ENCODE measurements at regions not wholly inside any gene's neighbourhood (a gene's known extent, or its start where the extent isn't known, plus 50 kb on each side); places are given as distances from the start of the nearest gene placed in this dataset.

GRCh38 chr12:90126125-90126524, 417.5 kb upstream of the ATP2B1 start:
- H3K27ac ChIP-seq (ENCODE audit: insufficient read depth, low read depth, low read length, poor library complexity, severe bottlenecking), result no peak overlapping the region
- no peak overlapping the region for H3K4me3 ChIP-seq (ENCODE audit: insufficient read depth, low read depth, low read length)
- H3K27me3 ChIP-seq (ENCODE audit: control insufficient read depth, insufficient read depth, low read length, poor library complexity, severe bottlenecking), result no peaks in the 10 kb centered on the region
- no peaks in the 10 kb centered on the region for H3K36me3 ChIP-seq (ENCODE audit: control insufficient read depth, insufficient read depth, low read length)
- H3K9me3 ChIP-seq (ENCODE audit: control insufficient read depth, low read length), result no peaks in the 10 kb centered on the region
- H3K4me1 ChIP-seq (ENCODE audit: control insufficient read depth, insufficient read depth, low read length), result no peaks in the 10 kb centered on the region
- 86 to 87% methylated on average over 2 of the region's 2 CpGs for WGBS, 2 experiments

- no peaks in the 10 kb centered on the region for H3K4me1 ChIP-seq (ENCODE audit: control insufficient read depth, insufficient read depth, low read length)
- H3K4me3 ChIP-seq (ENCODE audit: insufficient read depth, low read depth, low read length), result no peak overlapping the region
- whole genome bisulfite sequencing, 2 experiments, result 93% methylated on average over 7 of the region's 7 CpGs
- H3K27ac ChIP-seq (ENCODE audit: insufficient read depth, low read depth, low read length, poor library complexity, severe bottlenecking), result no peak overlapping the region
- H3K27me3 ChIP-seq (ENCODE audit: control insufficient read depth, insufficient read depth, low read length, poor library complexity, severe bottlenecking), result no peaks in the 10 kb centered on the region
- H3K9me3 ChIP-seq (ENCODE audit: control insufficient read depth, low read length), result no peaks in the 10 kb centered on the region
- no peaks in the 10 kb centered on the region for H3K36me3 ChIP-seq (ENCODE audit: control insufficient read depth, insufficient read depth, low read length)
Measured at GRCh38 chr12:90124914-90125313, 416.3 kb upstream of the ATP2B1 start.

- Histone ChIP-seq H3K9me3 (ENCODE audit: control insufficient read depth, low read length) (no peaks in the 10 kb centered on the region), H3K4me1 (ENCODE audit: control insufficient read depth, insufficient read depth, low read length) (no peaks in the 10 kb centered on the region), H3K27ac (ENCODE audit: insufficient read depth, low read depth, low read length, poor library complexity, severe bottlenecking) (no peak overlapping the region), H3K36me3 (ENCODE audit: control insufficient read depth, insufficient read depth, low read length) (no peaks in the 10 kb centered on the region), H3K4me3 (ENCODE audit: insufficient read depth, low read depth, low read length) (no peak overlapping the region), H3K27me3 (ENCODE audit: control insufficient read depth, insufficient read depth, low read length, poor library complexity, severe bottlenecking) (no peaks in the 10 kb centered on the region)
- WGBS, 2 experiments, result 98% methylated on average over 2 of the region's 2 CpGs
Measured at GRCh38 chr12:90124289-90124688, 415.7 kb upstream of the ATP2B1 start.

GRCh38 chr12:90122681-90123080, 414.0 kb upstream of the ATP2B1 start:
- H3K4me3 ChIP-seq (ENCODE audit: insufficient read depth, low read depth, low read length), result no peak overlapping the region
- WGBS, 2 experiments, result 83% methylated on average over 3 of the region's 3 CpGs
- H3K27me3 ChIP-seq (ENCODE audit: control insufficient read depth, insufficient read depth, low read length, poor library complexity, severe bottlenecking), result no peaks in the 10 kb centered on the region
- no peak overlapping the region for H3K27ac ChIP-seq (ENCODE audit: insufficient read depth, low read depth, low read length, poor library complexity, severe bottlenecking)
- H3K9me3 ChIP-seq (ENCODE audit: control insufficient read depth, low read length), result no peaks in the 10 kb centered on the region
- H3K4me1 ChIP-seq (ENCODE audit: control insufficient read depth, insufficient read depth, low read length), result no peaks in the 10 kb centered on the region
- no peaks in the 10 kb centered on the region for H3K36me3 ChIP-seq (ENCODE audit: control insufficient read depth, insufficient read depth, low read length)

GRCh38 chr12:90120627-90121026, 412.0 kb upstream of the ATP2B1 start:
- Histone ChIP-seq H3K9me3 (ENCODE audit: control insufficient read depth, low read length) (no peaks in the 10 kb centered on the region), H3K4me1 (ENCODE audit: control insufficient read depth, insufficient read depth, low read length) (no peaks in the 10 kb centered on the region), H3K27ac (ENCODE audit: insufficient read depth, low read depth, low read length, poor library complexity, severe bottlenecking) (no peak overlapping the region), H3K27me3 (ENCODE audit: control insufficient read depth, insufficient read depth, low read length, poor library complexity, severe bottlenecking) (no peaks in the 10 kb centered on the region), H3K4me3 (ENCODE audit: insufficient read depth, low read depth, low read length) (no peak overlapping the region), H3K36me3 (ENCODE audit: control insufficient read depth, insufficient read depth, low read length) (no peaks in the 10 kb centered on the region)

GRCh38 chr12:90112666-90113065, 404.0 kb upstream of the ATP2B1 start:
- Histone ChIP-seq H3K36me3 (ENCODE audit: control insufficient read depth, insufficient read depth, low read length) (no peaks in the 10 kb centered on the region), H3K4me1 (ENCODE audit: control insufficient read depth, insufficient read depth, low read length) (no peaks in the 10 kb centered on the region), H3K27ac (ENCODE audit: insufficient read depth, low read depth, low read length, poor library complexity, severe bottlenecking) (no peak overlapping the region), H3K27me3 (ENCODE audit: control insufficient read depth, insufficient read depth, low read length, poor library complexity, severe bottlenecking) (no peaks in the 10 kb centered on the region), H3K9me3 (ENCODE audit: control insufficient read depth, low read length) (no peaks in the 10 kb centered on the region), H3K4me3 (ENCODE audit: insufficient read depth, low read depth, low read length) (no peak overlapping the region)
- 96 to 100% methylated on average over 1 of the region's 1 CpG for WGBS, 2 experiments

- Histone ChIP-seq H3K9me3 (ENCODE audit: control insufficient read depth, low read length) (no peaks in the 10 kb centered on the region), H3K4me1 (ENCODE audit: control insufficient read depth, insufficient read depth, low read length) (no peaks in the 10 kb centered on the region), H3K27me3 (ENCODE audit: control insufficient read depth, insufficient read depth, low read length, poor library complexity, severe bottlenecking) (no peaks in the 10 kb centered on the region), H3K4me3 (ENCODE audit: insufficient read depth, low read depth, low read length) (no peak overlapping the region), H3K27ac (ENCODE audit: insufficient read depth, low read depth, low read length, poor library complexity, severe bottlenecking) (no peak overlapping the region), H3K36me3 (ENCODE audit: control insufficient read depth, insufficient read depth, low read length) (no peaks in the 10 kb centered on the region)
- WGBS, 2 experiments, result 90 to 94% methylated on average over 10 of the region's 10 CpGs
Measured at GRCh38 chr12:90111791-90112580, 403.3 kb upstream of the ATP2B1 start.

GRCh38 chr12:90106568-90106967, 397.9 kb upstream of the ATP2B1 start:
- no peak overlapping the region for H3K27ac ChIP-seq (ENCODE audit: insufficient read depth, low read depth, low read length, poor library complexity, severe bottlenecking)
- H3K27me3 ChIP-seq (ENCODE audit: control insufficient read depth, insufficient read depth, low read length, poor library complexity, severe bottlenecking), result no peaks in the 10 kb centered on the region
- H3K9me3 ChIP-seq (ENCODE audit: control insufficient read depth, low read length), result no peaks in the 10 kb centered on the region
- H3K4me1 ChIP-seq (ENCODE audit: control insufficient read depth, insufficient read depth, low read length), result no peaks in the 10 kb centered on the region
- H3K36me3 ChIP-seq (ENCODE audit: control insufficient read depth, insufficient read depth, low read length), result no peaks in the 10 kb centered on the region
- H3K4me3 ChIP-seq (ENCODE audit: insufficient read depth, low read depth, low read length), result no peak overlapping the region
- WGBS, 2 experiments, result 95 to 97% methylated on average over 3 of the region's 3 CpGs

- Histone ChIP-seq H3K9me3 (ENCODE audit: control insufficient read depth, low read length) (no peaks in the 10 kb centered on the region), H3K27me3 (ENCODE audit: control insufficient read depth, insufficient read depth, low read length, poor library complexity, severe bottlenecking) (no peaks in the 10 kb centered on the region), H3K4me3 (ENCODE audit: insufficient read depth, low read depth, low read length) (no peak overlapping the region), H3K27ac (ENCODE audit: insufficient read depth, low read depth, low read length, poor library complexity, severe bottlenecking) (no peak overlapping the region), H3K4me1 (ENCODE audit: control insufficient read depth, insufficient read depth, low read length) (peaks cover 21% of the 10 kb centered on the region), H3K36me3 (ENCODE audit: control insufficient read depth, insufficient read depth, low read length) (no peaks in the 10 kb centered on the region)
- 97% methylated on average over 3 of the region's 3 CpGs for WGBS, 2 experiments
Measured at GRCh38 chr12:90102957-90103652, 394.5 kb upstream of the ATP2B1 start.

GRCh38 chr12:90100579-90100978, 391.9 kb upstream of the ATP2B1 start:
- Histone ChIP-seq H3K4me3 (ENCODE audit: insufficient read depth, low read depth, low read length) (no peak overlapping the region), H3K9me3 (ENCODE audit: control insufficient read depth, low read length) (no peaks in the 10 kb centered on the region), H3K36me3 (ENCODE audit: control insufficient read depth, insufficient read depth, low read length) (no peaks in the 10 kb centered on the region), H3K4me1 (ENCODE audit: control insufficient read depth, insufficient read depth, low read length) (peaks cover 40% of the 10 kb centered on the region), H3K27me3 (ENCODE audit: control insufficient read depth, insufficient read depth, low read length, poor library complexity, severe bottlenecking) (no peaks in the 10 kb centered on the region), H3K27ac (ENCODE audit: insufficient read depth, low read depth, low read length, poor library complexity, severe bottlenecking) (no peak overlapping the region)
